ENCODE measurements at regions not wholly inside any gene's neighbourhood (a gene's known extent, or its start where the extent isn't known, plus 50 kb on each side); places are given as distances from the start of the nearest gene placed in this dataset.

DNA sequence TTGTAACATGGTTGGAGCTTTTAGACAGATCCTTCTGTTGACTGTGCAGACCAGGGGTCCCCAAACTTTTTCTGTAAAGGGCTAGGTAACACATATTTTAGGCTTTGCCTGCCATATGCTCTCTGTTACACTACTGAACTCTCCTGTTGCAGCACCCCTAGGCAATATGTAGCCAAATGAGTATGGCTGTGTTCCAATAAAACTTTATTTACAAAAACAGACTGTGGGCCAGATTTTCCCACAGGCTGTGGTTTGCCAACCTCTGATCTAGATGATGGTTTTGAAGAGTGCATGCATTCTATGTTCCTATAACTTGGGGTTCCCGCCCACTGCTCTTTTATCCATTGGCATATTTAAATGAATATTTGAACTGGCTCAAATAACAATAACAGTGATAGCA lies 180.3 kb upstream of the VASH1 start:
- Histone ChIP-seq H3K36me3 (no peaks in the 10 kb centered on the region), H3K27ac (no peak overlapping the region), H3K27me3 (peaks cover 0 to 4% (median 0%) of the 10 kb centered on the region in 3 donors), H3K9me3 (no peaks in the 10 kb centered on the region), H3K4me3 (no peak overlapping the region), H3K4me1 (peaks cover 0 to 6% (median 2%) of the 10 kb centered on the region in 4 donors)
- intact Hi-C loops (cut with DNase I; ENCODE audit: low total_unique reads), result no loop called here
- DNase-seq, result no peak
- 87 to 100% (median 91%) methylated on average over 1 of the region's 1 CpG for WGBS, 5 donors
- no peak for TF ChIP-seq EP300 (IDR thresholded peaks at IDR 0.05)
- no peak for TF ChIP-seq POLR2AphosphoS5 (IDR thresholded peaks at IDR 0.05)
- no peak for TF ChIP-seq POLR2A (IDR thresholded peaks at IDR 0.05)

DNA sequence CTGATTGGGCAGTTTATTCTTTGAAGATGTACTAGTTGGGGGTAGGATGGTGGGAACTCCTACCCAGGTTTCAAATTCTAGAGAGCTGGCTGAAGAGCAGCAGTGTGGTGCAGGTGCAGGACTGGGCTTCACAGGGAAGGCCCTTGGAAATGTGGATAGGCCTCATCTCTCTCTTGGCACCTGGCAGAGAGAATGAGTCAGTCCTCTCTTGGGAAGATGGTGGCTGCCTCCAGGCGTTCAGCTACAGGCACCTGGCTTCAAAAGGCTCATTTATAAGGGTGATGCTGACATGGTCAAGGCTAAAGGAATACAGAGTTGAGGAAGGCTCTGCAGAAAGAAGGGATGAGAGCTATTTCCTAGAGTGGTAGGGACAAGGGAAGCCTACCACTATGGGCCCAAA lies 179.7 kb upstream of the VASH1 start:
- H3K27me3 ChIP-seq, result no peaks in the 10 kb centered on the region
- H3K9me3 ChIP-seq, result no peaks in the 10 kb centered on the region
- H3K4me1 ChIP-seq, result peaks cover 0 to 6% (median 2%) of the 10 kb centered on the region in 4 donors
- DNase-seq, result no peak
- H3K36me3 ChIP-seq, result no peaks in the 10 kb centered on the region
- WGBS, 5 donors, result 56 to 78% (median 75%) methylated on average over 1 of the region's 1 CpG
- H3K27ac ChIP-seq, result no peak overlapping the region
- TF ChIP-seq, protein P1, sequence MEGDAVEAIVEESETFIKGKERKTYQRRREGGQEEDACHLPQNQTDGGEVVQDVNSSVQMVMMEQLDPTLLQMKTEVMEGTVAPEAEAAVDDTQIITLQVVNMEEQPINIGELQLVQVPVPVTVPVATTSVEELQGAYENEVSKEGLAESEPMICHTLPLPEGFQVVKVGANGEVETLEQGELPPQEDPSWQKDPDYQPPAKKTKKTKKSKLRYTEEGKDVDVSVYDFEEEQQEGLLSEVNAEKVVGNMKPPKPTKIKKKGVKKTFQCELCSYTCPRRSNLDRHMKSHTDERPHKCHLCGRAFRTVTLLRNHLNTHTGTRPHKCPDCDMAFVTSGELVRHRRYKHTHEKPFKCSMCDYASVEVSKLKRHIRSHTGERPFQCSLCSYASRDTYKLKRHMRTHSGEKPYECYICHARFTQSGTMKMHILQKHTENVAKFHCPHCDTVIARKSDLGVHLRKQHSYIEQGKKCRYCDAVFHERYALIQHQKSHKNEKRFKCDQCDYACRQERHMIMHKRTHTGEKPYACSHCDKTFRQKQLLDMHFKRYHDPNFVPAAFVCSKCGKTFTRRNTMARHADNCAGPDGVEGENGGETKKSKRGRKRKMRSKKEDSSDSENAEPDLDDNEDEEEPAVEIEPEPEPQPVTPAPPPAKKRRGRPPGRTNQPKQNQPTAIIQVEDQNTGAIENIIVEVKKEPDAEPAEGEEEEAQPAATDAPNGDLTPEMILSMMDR (IDR thresholded peaks at IDR 0.05), result no peak
- TF ChIP-seq EP300 (IDR thresholded peaks at IDR 0.05) (no peak), POLR2A (IDR thresholded peaks at IDR 0.05) (no peak), POLR2AphosphoS5 (IDR thresholded peaks at IDR 0.05) (no peak)
- no peak overlapping the region for H3K4me3 ChIP-seq
- intact Hi-C loops (cut with DNase I; ENCODE audit: low total_unique reads), result no loop called here

DNA sequence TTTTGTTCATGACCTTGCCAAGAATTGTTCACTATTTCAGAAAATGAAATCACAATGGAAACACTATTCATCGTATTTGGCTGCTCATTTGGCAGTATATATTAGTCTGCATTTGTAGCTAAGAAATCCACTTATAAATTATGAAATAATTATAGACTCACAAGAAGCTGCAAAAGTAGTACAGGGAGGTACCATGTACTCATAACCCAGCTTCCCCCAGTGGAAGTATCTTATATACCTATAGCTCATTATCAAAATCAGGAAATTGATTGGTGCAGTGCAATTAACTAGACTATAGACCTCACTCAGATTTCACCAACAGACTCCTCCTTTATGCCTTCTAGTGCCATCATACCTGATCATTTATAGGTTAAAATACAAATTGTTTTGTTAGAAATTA lies 178.8 kb upstream of the VASH1 start:
- no peaks in the 10 kb centered on the region for H3K36me3 ChIP-seq
- intact Hi-C loops (cut with DNase I; ENCODE audit: low total_unique reads), result no loop called here
- H3K4me1 ChIP-seq, result peaks cover 0 to 6% (median 2%) of the 10 kb centered on the region in 4 donors
- H3K9me3 ChIP-seq, result no peaks in the 10 kb centered on the region
- H3K4me3 ChIP-seq, result no peak overlapping the region
- H3K27ac ChIP-seq, result no peak overlapping the region
- TF ChIP-seq POLR2A (IDR thresholded peaks at IDR 0.05) (no peak), EP300 (IDR thresholded peaks at IDR 0.05) (no peak), POLR2AphosphoS5 (IDR thresholded peaks at IDR 0.05) (no peak)
- TF ChIP-seq, protein P1 (IDR thresholded peaks at IDR 0.05), result no peak
- H3K27me3 ChIP-seq, result no peaks in the 10 kb centered on the region
- DNase-seq, result no peak
- 77 to 91% (median 85%) methylated on average over 1 of the region's 1 CpG for WGBS, 5 donors

DNA sequence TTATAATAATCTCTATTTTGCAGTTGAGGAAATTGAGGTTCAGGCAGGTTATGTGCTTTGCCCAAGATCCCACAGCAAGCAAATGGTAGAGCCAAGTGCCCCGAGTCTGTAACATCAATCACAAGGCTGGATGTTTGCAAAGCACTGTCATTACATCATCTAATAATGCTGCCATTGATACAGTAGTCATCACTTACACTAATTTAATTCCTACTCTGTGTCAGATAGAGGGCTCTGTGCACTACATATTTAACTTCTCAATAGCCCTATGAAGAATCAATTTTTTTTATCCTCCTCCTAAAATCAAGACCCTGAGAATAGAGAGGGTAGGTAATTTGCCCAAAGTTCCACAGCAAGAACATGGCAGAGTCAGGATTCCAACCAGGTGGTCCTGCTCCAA lies 178.1 kb upstream of the VASH1 start:
- intact Hi-C loops (cut with DNase I; ENCODE audit: low total_unique reads), result no loop called here
- no peak overlapping the region for H3K27ac ChIP-seq
- 22 to 52% (median 38%) methylated on average over 1 of the region's 1 CpG for WGBS, 5 donors

DNA sequence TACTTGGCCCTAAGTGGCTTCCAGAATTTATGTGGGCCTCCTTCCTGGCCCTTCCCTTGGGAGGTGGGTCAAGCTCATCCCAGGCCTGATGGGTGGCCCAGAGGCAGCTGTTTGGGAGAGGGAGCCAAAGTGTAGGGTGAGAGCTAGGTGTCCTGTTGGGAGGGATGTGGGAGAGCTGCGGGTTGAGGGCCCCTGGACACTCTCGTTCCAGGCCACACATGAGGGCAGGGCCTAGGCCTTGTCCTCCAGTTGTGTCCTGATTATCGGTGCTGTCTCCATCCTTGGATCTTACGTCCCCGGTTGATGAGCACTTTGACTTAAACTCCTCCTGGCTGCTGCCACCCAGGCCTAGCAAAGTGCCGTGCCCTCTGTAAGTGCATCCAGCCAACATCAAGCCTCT lies 177.5 kb upstream of the VASH1 start:
- no peak for DNase-seq
- H3K27ac ChIP-seq, result peak overlapping the region in 1 of 5 donors; percentile 46
- H3K9me3 ChIP-seq, result no peaks in the 10 kb centered on the region
- H3K27me3 ChIP-seq, result no peaks in the 10 kb centered on the region
- no peak overlapping the region for H3K4me3 ChIP-seq
- intact Hi-C loops (cut with DNase I; ENCODE audit: low total_unique reads), result no loop called here
- H3K36me3 ChIP-seq, result no peaks in the 10 kb centered on the region
- 91 to 100% (median 93%) methylated on average over 5 to 6 of the region's 6 CpGs for WGBS, 5 donors
- H3K4me1 ChIP-seq, result peaks cover 0 to 6% (median 2%) of the 10 kb centered on the region in 4 donors
- TF ChIP-seq, protein P1 (IDR thresholded peaks at IDR 0.05), result no peak
- TF ChIP-seq POLR2AphosphoS5 (IDR thresholded peaks at IDR 0.05) (no peak), POLR2A (IDR thresholded peaks at IDR 0.05) (no peak), EP300 (IDR thresholded peaks at IDR 0.05) (no peak)

More for the DNA sequence above, 178.1 kb upstream of the VASH1 start:
- TF ChIP-seq POLR2AphosphoS5 (IDR thresholded peaks at IDR 0.05), result no peak
- no peak for TF ChIP-seq EP300 (IDR thresholded peaks at IDR 0.05)
- TF ChIP-seq, protein P1 (IDR thresholded peaks at IDR 0.05), result no peak
- no peak for TF ChIP-seq POLR2A (IDR thresholded peaks at IDR 0.05)
- Histone ChIP-seq H3K36me3 (no peaks in the 10 kb centered on the region), H3K4me1 (peaks cover 0 to 6% (median 2%) of the 10 kb centered on the region in 4 donors), H3K9me3 (no peaks in the 10 kb centered on the region), H3K27me3 (no peaks in the 10 kb centered on the region), H3K4me3 (no peak overlapping the region)
- DNase-seq, result no peak
